ENCODE measurements at regions not wholly inside any gene's neighbourhood (a gene's known extent, or its start where the extent isn't known, plus 50 kb on each side); places are given as distances from the start of the nearest gene placed in this dataset.
A peak's percentile ranks its signal among the peaks of the same experiment; 100 is the strongest.

DNA sequence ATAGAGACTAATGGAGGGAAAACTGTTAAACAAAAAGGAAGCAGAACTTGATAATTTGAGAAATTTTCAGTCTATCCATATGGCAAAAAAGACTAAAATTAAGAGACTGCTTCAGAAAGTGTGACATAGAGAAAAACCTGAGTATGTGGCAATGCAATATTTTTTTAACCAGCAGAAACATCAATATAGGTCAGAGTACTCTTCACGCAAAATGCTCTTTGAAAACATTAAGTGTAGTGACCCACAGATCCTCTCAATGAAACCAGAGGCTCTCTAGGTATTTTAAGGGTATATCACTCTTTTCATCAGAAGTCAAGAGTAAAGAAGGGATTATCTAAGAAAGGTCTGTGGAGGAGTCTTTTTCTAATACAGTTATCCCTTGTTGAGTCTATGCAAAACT, 1394.8 kb downstream of the DSC3 start:
- DNase-seq, result no peak

DNA sequence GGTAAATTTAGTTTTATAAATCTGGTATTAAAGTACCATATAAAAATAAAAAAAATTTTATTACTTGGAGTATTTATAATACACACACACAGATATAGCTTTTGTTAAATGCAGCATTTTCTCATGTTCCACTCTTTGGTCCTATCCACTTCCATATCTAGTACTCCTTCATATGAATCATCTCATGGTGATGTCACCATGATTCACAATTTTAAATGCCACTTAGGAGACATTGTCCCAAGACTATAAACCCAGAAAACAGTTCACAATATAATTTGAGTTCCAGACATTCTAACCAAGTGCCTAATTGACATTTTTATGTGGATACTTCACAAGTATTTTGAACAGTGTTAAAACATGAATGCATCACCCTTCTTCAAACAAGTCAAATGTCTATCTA, 1398.3 kb downstream of the DSC3 start:
- DNase-seq, result no peak

DNA sequence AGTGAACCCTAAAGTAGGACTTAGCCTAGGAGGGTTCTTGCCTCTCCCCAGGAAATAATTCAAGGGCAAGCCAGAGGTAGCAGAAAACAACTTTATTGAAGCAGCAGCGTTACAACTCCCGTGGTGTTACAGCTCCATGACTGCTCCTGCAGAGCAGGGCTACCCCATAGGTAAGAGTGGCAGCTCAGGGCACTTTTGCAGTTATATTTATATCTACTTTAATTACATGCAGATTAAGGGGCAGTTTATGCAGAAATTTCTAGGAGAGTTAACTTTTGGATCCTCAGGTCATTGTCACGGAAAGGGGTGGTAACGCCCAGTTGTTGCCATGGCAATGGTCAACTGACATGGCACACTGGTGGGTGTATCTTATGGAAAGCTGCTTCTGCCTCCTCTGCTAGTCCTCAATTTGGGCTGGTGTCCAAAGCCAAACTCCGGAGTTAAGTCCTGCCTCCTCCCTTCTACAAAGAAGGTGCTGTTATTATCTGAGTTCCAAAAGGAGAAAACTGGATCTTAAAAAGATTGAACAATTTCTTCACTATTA, 1413.0 kb downstream of the DSC3 start:
- DNase-seq, result no peak

DNA sequence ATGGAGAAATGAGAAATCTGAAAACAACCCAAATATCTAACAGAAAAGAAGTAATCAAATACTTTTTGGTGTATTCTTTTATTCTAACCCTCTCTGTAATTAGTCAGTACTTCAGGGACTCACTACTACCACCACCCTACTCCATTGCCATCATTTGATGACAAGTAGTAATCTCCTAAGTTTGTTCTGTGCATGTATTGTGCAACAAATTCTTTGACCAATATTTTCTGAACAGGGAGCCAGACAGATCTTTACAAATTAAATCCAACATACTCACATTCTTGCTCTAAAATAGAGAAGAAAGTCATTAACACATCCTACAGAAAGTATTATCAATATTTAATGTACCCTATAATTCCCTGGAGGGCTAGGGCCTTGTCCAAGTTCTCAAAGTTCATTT, 1416.4 kb downstream of the DSC3 start:
- no peak for DNase-seq

DNA sequence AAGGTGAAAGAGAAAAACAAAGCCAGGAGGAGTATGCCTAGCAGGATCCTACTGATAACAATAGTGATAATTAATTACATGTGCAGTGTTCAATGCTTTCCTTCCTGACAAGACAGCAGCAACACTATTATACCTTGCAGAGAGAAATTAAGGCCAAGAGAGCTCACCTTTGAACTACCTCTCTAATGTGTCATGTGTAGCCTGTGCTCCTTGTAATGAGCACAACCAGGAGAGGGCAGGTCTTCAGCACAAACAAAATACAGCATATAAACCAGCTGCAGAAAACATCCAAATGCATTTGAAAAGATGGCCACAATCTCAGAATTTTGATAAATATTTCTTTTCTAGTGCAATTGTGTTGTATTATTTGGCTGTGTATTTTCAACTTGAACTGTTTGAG, 1425.7 kb downstream of the DSC3 start:
- DNase-seq, result no peak

DNA sequence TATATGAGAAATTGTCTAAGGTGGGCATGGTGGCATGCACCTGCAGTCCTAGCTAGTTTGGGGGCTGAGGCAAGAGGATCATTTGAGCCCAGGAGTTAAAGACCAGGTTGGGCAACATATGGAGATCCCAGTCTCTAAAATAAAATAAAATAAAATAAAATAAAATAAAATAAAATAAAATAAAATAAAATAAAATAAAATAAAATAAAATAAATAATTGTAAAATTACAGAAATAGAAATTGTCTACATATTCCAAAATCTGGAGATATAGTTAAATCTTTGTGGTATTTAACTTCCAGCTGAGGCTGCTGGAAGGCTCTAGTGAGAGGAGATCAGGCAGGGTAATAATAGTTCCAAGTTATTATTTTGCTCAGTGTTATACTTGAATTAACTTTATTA, 1432.1 kb upstream of the CDH2 start:
- DNase-seq, result no peak

DNA sequence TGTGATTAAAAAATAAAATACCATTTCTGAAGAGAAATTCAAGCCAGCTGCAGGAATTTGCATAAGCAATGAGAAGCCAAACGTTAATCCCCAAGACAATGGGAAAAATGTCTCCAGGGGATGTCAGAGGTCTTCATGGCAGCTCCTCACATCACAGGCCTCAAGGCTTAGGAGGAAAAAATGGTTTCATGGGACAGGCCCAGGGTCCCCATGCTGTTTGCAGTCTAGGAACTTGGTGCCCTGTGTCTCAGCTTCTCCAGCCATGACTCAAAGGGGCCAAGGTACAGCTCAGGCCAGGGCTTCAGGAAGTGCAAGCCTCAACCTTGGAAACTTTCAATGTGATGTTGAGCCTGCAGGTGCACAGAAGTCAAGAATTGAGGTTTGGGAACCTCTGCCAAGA, 1428.4 kb upstream of the CDH2 start:
- DNase-seq, result no peak

DNA sequence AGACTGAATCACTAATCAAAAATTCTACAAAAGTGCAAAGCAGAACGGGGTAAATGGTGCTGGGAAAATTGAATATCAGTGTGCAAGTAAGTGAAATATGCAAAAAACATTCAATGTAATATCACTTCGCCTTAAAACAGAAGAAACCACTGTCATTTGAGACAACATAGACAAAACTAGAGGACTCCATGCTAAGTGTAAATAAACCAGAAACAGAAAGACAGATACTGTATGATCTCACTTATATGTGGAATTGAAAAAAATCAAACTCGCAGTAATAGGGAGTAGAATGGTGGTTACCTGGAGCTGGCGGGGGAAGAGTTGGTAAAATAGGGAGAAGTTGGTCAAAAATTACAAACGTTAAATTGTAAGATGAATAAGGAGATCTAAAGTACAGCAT, 1420.0 kb upstream of the CDH2 start:
- DNase-seq, result no peak

DNA sequence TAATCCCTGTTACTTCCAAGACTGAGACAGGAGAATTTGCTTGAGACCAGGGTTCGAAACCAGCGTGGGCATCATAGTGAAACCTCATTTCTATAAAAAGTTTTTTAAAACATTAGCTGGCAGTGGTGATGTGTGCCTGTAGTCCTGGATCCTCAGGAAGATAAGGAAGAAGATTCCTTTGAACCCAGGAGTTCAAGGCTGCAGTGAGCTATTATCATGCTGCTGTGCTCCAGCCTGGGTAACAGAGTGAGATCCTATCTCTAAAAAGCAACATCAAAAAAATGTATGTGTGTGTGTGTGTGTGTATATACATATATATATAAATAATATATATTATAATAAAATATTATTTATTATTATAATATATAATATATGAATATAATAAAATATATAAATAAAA, 1417.6 kb upstream of the CDH2 start:
- DNase-seq, result peak in 1 of 2 experiments; percentile 4

DNA sequence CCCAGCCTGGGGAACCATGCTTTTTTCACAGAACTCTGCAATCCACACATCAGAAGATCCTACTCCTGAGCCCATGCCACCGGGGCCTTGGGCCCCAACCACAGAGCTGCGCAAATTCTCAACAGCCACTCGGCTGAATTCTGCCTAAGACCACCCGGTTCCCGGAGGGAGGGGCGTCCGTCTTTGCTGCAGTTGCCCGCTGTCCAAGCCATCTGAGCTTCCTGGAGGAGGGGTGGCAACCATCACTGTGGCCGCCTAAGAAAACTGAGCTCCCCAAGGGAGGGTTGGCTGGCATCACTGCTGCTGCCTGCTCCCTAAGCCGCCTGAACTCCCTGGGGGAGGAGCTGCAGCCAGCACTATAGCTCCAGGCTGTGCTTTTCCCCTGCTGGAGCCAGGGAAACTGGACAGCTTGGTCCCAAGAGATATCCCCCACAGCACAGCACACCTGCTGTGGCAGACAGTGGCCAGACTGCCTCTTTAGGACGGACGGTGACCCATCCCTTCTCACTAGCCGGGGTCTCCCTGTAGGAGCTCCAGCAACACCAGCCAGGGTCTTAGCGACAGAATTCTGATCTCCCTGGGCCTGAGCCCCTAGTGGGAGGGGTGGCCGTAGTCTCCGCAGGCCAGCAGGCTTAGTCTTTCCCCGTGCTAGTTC, 1411.6 kb upstream of the CDH2 start:
- no peak for DNase-seq

DNA sequence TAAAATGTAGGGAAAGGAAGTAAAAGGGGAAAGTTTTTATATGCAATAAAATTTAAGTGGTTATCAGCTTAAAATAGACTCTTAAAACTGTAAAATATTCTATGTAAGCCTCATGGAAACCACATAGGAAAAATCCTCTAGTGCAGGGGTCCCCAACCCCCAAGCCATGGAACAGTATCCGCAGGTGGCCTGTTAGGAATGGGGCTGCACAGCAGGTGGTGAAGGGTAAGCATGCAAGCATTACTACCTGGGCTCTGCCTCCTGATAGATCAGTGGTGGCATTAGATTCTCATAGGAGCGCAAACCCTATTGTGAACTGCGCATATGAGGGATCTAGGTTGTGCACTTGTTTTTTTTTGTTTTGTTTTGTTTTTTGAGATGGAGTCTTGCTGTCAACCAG, 1409.3 kb upstream of the CDH2 start:
- DNase-seq, result no peak

DNA sequence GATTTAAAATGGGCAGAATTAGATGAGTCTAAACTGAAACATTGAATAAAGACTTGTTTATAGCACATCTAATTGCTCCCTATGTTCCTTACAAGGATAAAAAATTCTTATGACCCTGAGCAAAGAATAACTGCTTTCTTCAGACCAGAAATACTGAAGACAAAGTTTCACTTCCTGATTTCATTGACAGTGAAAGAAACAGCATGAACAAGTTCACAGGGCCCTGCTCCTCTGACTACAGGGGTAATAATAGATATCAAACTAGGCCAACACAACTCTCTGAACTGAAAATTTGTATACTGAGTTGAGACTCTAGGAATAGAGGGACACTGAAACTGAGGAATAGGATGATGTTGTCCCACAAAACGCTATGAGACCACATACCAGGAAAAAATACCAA, 1383.3 kb upstream of the CDH2 start:
- no peak for DNase-seq

DNA sequence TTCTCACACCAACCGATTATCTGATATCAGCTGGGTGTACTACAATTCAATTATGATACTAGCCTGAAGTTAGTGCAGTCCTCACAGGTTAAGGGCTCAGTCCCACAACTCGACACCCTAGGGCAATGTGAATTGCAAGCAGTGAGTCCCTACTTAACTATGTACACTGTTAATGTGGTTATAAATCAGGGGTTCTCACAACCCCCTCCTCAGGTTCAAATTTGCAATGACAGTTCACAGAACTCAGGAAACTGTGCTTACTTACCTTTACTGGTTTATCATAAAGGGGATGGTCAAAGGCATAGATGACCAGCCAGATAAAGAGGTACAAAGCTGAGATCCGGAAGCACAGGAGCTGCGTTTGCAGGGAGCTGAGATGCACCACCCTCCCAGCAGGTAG, 1379.1 kb upstream of the CDH2 start:
- DNase-seq, result no peak

DNA sequence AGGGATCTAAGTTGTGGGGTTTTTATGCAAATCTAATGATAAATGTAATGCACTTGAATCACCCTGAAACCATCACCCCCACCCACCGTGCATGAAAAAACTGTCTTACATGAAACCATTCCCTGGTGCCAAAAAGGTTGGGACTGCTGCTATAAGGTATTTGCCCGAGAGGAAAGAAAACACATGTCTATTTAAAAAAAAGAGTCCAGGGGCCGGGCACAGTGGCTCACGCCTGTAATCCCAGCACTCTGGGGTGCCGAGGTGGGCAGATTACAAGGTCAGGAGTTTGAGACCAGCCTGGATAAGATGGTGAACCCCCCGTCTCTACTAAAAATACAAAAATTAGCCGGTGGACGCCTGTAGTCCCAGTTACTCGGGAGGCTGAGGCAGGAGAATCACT, 1372.8 kb upstream of the CDH2 start:
- DNase-seq, result no peak

DNA sequence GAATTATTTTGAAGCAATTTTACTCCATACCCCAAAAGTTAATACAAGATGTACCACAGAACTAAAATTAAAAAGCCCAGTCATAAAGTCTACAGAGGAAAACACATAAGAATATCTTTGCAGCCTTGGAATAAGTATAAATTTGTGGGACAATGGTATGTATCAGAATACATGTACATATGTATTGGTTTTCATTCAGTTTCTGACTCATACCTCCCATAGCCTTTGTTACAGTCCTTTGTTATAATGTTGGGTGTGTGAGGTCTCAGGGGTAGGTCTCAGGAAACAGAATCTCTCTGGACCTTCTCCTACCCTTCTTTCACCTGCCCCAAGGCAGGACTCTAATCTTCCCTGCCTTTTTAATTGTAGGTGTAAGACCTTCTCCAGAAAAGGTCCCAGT, 1370.7 kb upstream of the CDH2 start:
- DNase-seq, result no peak

DNA sequence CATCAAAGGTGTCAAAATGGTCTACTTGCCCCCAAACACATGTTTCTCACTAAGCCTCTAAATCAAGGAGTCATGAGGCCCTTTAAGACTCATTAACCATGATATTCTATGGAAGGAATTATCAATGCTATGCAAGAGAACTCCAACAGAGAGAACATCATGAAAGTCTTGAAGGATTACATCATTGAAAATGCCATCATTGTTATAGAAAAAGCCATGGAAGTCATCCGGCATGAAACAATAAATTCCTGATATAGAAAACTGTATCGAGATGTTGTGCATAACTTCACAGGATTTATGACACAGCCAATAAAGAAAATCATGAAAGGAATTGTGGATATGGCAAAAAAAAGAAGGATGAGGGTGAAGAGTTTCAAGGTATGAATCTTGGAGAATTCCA, 1363.6 kb upstream of the CDH2 start:
- no peak for DNase-seq

DNA sequence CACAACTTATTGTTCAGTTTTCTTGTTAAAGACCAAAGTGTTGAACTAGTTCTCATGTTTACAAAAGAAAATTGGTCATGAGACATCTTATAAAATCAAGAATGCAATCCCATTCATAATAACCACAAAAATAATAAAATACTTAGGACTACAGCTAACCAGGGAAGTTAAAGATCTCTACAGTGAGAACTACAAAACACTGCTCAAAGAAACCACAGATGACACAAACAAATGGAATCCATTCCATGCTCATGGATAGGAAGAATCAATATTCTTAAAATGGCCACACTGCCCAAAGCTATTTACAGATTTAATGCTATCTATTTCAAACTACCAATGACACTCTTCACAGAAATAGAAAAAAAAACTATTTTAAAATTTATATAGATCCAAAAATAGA, 1354.8 kb upstream of the CDH2 start:
- DNase-seq, result no peak

DNA sequence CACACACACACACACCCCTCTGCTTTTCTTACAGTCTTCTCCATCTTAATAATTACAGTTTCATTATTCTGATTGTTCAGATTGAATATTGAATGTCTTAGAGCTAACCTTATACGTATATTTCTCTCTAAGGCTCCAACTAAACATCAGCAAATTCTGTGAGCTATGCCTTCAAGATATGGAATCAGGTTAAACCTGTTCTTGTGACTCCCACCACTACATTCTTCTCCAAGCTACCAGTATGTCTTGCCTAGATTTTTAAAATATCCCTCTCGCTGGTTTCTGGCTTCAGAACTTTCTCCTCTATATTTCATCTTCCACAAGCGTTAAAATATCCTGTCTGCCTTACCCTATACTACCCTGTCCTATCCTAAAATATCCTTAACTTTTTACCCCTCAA, 1346.4 kb upstream of the CDH2 start:
- DNase-seq, result no peak

DNA sequence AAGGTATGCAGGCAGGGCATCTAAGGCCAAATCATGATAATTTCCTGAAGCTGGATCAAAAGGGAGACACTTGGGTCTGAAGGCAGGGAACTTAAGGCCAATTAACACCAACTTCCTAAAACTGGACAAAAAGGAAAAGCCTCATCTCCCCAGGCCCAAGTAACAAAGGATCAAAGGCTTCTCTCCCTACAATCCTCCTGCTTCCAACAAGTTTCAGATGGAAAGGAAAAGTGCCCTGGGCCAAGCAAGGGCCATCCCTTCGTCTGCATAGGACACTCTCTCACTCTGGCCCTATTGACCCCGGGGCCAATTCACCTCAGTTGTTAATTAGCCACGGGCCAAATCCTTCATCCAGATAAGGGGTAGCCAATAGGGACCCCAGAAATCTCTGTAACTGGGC, 1335.8 kb upstream of the CDH2 start:
- no peak for DNase-seq

DNA sequence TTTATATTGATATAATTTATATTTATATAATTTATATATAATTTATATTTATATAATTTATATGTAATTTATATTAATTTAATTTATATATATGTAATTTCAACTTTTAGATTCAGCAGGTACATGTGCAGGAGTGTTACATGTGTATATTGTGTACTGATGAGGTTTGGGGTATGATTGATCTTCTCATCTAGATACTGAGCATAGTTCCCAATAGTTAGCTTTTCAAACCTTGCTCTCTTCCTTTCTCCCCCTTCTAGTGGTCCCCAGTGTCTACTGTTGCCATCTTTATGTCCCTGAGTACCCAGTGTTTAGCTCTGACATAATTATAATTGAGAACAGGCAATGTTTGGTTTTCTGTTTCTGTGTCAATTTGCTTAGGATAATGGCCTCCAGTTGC, 1335.3 kb upstream of the CDH2 start:
- DNase-seq, result peak in 1 of 2 experiments; percentile 2

DNA sequence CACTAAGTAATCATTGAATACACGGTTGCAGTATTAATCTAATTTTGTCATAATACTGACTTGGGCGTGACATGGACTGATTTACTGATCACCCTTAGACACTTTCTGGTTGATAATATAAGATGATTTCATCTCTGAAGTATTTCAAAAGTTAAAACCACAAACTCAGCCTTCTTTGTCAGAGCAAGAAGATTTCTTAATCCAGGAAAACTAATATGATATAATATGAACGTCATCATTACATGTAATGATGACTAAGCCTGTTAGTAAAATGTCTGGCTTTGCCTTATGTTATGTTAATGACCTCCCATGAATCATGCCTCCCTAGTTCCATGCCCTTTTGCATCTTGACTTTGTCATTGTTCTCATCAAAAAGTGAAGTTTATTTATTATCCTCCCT, 1325.0 kb upstream of the CDH2 start:
- no peak for DNase-seq

DNA sequence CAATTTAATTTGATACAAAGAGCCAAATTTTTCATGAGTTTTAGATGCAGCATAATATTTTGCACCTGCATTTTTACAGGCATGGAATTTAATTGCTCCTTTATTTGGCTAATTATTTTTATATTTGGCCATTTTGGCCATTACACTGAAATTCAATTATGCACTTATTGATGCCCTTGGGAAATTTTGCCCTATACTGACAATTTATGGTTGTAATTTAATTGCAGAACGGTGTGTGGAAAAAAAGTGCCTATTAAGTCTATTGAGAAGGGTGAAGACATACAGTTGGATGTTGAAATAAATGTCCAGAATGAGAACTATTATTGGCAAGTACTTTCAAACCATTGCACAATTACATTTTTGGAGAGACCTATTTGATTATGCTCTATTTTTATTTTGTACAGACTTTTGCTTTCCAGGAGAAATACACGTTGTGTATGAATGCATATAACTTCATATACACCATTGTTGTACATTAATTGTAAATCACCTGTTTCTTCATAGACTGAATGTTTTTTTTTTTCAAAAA, 1319.3 kb upstream of the CDH2 start:
- DNase-seq, result no peak

DNA sequence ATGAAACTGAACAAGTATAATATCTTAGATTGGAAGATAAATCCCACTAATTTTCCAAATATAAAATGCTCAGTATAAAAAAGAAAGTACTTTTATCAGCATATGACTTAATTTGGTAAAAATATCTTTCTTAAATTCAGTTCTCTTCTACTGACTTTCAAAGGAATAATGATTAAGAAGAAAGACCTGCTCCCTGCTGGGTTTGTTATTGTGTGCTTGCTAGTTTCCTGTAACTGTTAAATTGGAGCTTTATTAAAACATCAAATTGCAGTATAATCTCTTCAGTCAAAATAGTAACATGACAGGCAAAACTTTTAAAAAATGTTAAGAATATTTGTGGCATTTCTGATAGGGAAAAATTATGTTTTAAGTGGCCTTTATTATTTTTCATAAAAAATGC, 1317.4 kb upstream of the CDH2 start:
- DNase-seq, result no peak

DNA sequence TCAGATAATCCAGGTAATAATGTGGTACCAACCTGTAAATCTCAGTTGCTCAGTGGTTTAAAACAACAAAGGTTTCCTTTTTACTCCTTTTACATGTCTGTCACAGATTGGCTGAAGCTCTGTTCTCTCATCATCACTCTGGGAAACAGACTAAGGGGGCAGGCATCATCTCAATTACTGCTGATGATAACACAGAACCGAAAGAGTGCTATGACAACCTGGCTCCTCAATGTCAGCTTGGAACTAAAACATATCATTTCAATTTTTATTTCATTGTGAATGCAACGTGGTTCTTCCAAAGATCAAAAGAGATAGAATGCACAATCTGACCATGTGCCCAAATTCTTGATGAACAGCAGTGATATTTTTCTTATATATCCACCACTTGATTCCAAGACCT, 1315.0 kb upstream of the CDH2 start:
- no peak for DNase-seq

DNA sequence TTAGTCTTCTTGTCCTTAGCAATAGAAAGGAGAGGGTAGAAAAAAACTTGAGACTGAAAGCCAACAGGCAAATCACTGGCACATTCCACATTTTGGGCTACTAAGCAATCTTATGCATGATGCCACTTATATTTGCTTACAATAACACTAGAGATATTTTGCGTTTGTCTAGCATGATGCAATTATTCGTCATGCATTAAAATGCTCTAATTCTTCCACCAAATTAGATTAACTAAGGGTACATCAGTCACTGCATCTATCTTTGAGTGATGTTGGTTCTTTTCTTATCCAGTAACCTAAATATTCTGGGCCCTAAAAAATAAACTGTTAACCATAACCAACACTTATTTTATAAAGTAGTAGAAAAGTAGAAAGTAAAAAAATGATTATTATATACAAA, 1311.7 kb upstream of the CDH2 start:
- no peak for DNase-seq
